DND-41 (cell line): ENCODE measurements at regions not wholly inside any gene's neighbourhood (a gene's known extent, or its start where the extent isn't known, plus 50 kb on each side); places are given as distances from the start of the nearest gene placed in this dataset.
"Not testable (repeated sequence)": the region's sequence is repeated elsewhere in the genome, so short reads cannot be mapped to it uniquely, and the experiment has no call there.

Source experiments
- CTCF ChIP-seq: IDR thresholded peaks from 2 replicates; pipeline ENCODE4 v1.5.1; 2012; ENCODE audit warnings: borderline replicate concordance, low read length, moderate library complexity, mild to moderate bottlenecking; ENCODE audit not compliant: poor library complexity, severe bottlenecking; ENCODE audit errors: extremely low read depth
- EZH2 ChIP-seq: IDR thresholded peaks from 3 replicates; pipeline ENCODE4 v1.6.1; 2012; ENCODE audit warnings: borderline replicate concordance, low read depth, mild to moderate bottlenecking, moderate library complexity, low read length, inconsistent platforms; ENCODE audit not compliant: severe bottlenecking

DNA sequence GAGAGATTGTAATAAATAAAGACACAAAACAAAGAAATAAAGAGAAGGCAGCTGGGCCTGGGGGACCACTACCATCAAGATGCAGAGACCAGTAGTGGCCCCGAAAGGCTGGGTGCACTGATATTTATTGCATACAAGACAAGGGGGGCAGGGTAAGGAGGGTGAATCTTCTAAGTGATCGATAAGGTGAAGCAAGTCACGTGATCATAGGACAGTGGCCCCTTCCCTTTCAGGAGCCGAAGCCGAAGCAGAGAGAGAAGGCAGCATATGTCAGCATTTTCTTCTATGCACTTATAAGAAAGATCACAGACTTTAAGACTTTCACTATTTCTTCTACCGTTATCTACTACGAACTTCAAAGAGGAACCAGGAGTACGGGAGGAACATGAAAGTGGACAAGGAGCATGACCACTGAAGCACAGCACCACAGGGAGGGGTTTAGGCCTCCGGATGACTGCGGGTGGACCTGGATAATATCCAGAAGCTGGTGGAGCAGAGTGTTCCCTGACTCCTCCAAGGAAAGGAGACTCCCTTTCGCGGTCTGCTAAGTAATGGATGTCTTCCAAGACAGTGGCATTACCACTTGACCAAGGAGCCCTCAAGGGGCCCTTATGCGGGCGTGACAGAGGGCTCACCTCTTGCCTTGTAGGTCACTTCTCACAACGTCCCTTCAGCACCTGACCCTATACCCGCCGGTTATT, 126.4 kb downstream of the RBM46 start:
- not testable (repeated sequence) for TF ChIP-seq CTCF, EZH2
